ENCODE measurements at regions not wholly inside any gene's neighbourhood (a gene's known extent, or its start where the extent isn't known, plus 50 kb on each side); places are given as distances from the start of the nearest gene placed in this dataset.

GRCh38 chr5:158147227-158147626 is 288.3 kb upstream of the CLINT1 start:
- DNase-seq = no peak

GRCh38 chr5:158145827-158146226 is 286.9 kb upstream of the CLINT1 start:
- DNase-seq = no peak

DNA sequence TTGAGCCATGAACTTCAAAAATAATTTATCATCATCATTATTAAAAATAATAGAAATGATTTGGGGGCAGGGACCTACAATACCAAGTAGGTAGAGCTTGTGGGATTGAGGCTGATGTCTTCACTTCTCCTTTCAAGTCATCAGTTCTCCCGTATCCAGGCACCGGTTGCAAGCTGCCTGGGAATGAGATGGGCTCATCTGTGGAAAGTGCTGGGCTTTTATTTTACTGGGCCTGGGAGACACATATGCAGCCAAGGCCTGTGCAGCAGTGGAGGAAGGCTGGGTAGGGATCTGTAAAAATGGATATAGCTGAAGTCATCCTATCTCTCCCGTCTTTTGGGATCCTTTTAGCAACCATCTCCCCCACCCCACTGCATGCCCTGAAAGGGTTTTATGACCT is 284.1 kb upstream of the CLINT1 start:
- DNase-seq = no peak

DNA sequence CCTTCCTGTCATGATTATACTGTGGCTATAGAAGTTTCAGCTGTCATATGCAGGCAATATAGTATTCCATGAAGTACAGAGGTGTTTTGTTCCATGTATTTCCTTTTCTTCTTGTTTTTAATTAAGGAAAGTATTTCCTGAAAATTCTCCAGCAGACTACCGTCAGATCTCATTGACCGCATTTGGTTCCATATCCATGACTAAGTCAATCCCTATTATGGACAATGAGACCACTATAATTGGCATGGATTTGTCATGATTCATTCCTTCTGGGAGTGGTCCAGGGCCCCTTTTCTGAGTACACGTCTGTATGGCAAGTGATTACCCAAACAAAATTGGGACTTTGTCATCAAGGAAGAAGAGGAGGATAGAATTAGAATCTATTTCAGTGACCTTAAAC is 283.2 kb upstream of the CLINT1 start:
- DNase-seq = no peak

DNA sequence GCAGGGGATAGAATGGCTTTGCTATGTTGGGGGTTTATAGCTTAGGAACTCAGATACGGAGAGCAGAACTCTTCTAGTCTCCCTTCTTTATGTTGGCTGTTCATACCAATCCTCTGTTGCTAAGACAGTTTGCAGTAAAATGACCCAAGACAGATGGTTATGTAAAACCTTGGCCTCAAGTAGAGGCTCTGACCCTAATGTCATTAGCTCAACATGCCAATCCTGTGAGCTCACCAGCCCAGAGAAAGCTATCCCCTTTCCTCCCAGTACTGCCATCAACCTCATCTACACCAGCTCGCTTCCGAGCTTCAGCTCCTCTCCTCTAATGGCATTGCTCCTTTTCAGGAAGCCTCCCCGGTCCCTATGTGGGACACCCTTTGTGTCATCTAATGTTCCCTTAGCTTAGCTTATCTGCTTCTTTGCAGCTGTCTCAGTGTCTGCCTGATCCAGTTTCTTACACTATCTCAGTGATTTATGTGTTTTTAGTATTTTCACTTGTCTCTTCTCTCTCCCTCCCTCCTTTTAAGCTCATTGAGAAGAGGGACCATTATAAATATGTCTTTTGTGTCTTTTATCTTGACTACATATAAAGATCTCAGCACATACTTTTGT is 281.3 kb upstream of the CLINT1 start:
- no peak for DNase-seq

- DNase-seq = no peak
Measured at GRCh38 chr5:158139161-158139560, 280.2 kb upstream of the CLINT1 start.

DNA sequence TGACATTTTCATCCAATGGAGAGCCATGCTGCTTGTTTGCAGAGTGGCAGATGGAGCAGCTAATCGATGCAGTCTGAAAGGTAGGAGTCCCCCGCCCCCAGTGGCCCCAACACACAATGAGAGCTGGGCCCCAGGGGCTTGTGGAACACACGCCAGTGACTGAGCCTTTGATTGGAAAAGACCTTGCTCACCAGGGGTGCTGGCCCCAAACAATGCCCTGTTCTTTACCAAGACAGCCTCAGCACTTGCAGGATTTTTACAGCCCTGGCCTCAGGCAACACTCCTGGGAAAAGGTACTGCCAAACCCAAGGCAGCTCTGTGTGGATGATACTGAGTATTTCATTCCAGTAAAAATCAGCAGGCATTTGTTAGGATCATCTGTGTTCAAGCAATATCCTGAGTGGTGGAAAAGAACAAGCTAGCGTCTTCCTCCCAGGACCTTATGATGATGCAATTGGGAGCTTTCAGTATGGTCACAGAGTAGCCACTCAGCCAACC is 276.8 kb upstream of the CLINT1 start:
- DNase-seq = no peak

- no peak for DNase-seq
Measured at GRCh38 chr5:158133369-158133768, 274.4 kb upstream of the CLINT1 start.

GRCh38 chr5:158127536-158127935 is 268.6 kb upstream of the CLINT1 start:
- no peak for DNase-seq

DNA sequence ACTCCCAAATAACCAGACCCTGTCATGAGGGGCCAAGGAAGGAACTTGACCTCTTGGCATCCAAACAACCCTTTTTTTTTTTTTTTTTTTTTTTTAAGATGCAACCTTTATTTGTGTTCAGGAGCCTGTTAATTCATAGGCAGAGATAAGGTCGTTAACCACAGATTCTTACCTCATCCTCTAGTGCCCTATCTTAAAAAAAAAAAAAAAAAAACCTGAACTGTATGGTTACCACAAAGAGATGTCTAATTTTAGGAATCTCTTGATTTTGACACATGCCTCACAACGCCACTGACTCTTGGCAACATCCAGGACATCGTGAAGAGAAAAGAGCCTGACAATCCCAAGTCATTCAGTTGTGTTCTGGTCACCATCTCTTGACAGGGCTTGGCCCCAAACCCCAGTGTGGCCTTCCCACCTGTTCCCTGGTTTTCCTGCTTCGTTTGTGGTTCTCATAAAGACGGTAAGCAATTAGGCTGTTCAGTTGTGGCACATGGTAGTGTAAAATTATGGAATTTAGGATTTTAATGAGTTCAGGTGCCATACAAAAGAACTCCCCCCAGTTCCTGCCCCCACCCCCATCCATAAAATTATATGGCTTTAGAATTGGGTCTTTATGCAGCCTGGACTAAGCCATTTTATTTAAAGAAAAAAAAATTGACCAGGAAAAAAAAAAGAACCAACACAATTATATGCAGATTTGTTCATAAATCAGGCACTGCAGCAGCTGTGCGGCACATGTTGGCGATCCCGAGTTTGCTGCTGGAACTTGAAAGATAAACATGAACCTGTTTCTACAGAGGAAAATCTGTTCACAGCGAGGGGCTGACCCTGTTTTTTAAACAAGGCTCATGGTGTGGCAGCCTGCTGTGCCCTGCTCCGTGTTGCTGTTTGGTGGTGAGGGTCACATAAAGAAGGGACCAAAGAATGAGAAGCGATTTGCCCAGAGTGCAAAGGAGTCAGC is 267.8 kb upstream of the CLINT1 start:
- no peak for DNase-seq

GRCh38 chr5:158124606-158125316 is 265.8 kb upstream of the CLINT1 start:
- DNase-seq = no peak

- DNase-seq = no peak
Measured at GRCh38 chr5:158123595-158123994, 264.6 kb upstream of the CLINT1 start.

DNA sequence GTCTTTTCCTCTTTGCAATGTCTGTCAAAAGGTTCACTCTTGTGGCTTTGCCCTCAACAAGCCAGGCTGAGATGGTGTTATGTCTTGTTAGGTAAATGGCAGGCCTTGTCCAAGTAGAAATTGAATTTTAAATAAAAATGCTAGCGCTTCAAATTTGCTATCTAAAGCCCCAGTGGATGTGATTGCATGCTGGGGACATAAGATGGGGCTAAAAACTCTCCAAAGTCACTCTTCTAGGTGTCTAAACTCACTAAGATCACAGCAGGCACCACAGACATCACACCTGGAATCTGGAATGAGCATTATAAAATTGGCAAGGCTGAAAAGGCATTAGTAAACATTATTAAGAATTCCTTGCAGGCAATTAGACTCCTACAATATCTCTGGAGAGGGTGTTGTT is 262.7 kb upstream of the CLINT1 start:
- no peak for DNase-seq

DNA sequence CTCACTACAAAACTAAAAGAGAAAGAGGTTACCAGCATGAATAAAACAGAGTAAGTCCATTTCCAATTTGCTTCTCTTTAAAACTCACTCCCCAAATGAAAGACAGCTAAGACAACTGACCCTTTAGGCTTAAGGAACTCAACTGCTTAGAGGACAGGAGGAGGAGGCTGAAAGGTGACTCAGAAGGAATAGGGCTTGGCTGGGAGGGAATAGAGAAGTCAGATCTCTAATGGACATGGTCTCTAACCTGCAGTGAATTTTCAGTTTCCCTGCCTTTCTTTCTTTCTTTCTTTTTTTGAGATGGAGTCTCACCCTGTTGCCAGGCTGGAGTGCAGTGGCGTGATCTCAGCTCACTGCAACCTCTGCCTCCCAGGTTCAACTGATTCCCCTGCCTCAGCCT is 261.8 kb upstream of the CLINT1 start:
- no peak for DNase-seq

DNA sequence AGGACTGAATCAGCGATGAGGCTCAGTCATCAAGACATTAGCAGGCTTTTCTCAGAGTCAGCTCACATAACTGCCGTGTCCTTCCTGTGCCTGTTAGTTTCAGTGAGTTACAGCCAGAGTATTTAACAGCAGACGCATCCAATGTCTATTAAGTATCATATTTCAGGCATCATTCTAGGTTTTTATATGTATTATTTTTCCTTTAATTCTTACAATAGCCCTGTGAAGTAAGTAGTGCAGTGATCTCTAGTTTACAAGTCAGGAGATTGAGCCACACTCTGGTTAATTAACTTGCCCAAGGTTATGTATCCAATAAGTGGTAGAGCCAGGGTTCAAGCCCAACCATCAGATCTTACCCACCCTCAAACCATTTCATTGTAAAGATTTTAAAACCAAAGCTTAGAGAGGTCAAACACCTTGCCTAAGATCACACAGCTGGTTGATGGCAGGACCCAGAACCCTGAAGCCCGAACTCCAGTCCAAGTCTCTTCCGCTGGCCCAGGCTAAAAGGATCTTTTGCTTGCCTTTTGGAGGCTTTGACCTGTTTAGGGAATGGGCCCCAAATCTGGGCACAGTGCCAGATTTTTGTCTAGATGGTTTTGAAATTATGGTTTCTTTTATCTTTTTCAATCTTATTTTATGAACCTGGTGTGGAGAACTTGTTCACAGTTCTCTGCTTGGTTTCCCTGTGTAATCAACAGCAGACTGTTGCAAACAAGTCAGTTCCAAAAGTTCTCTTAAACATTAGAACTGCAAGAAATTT is 261.2 kb upstream of the CLINT1 start:
- no peak for DNase-seq

- DNase-seq = no peak
Measured at GRCh38 chr5:158117467-158118160, 258.7 kb upstream of the CLINT1 start.

- no peak for DNase-seq
Measured at GRCh38 chr5:158116965-158117364, 258.0 kb upstream of the CLINT1 start.

DNA sequence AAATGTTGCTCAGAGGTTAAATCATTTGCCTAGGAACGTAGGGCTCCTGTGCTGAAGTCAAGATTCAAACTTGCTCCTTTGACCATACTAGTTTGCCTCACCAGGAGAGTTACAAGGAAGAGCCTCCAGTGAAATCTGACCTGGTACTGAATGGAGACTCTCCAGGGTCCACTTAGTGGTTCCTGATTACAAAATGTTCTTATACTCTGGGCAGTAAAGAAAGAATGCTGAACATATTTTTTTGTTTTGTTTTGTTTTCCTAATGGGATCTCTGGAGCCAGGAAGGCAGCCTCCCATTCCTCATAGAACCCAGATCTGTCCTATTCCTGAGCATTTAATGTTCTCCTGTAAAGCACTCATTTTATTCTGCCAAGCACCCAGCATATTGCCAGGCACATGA is 256.5 kb upstream of the CLINT1 start:
- no peak for DNase-seq

DNA sequence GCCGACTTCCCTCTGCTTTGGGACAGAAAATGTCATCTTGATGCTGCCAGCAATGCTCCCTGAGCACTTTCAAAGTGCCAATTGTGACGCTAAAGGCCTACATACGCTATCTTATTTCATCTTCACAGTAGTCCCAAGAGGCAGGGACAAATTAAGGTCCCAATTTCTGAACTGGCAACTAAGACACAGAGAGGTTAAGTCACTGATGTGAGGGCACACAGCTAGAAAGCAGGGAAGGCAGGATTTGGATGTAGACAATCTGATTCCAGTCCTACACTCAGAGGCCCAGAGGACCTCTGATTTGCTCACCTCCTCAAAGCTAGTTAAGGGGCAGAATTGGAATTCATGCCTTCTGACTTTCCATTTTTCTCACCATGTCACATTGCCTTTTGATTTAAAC is 249.2 kb upstream of the CLINT1 start:
- DNase-seq = no peak

- DNase-seq = no peak
Measured at GRCh38 chr5:158100373-158100888, 241.5 kb upstream of the CLINT1 start.

GRCh38 chr5:158099571-158100105 is 240.7 kb upstream of the CLINT1 start:
- DNase-seq = no peak

DNA sequence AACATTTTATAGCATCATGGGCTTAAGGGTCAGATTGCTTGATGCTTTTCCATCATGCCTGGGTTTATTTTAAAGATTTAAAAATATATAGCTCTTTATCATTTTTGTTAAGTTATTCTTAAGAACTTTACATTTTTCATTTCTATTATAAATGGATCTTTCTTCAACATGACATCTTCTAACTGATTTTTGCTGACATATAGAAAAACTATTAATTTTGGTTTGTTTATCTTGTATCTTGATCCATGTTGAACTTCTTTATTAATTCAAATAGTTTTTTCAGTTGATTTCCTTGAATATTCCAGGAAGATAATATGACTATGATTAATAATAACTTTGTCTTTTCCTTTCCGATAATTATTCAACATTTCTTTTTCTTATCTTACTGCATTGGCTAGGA is 237.9 kb upstream of the CLINT1 start:
- DNase-seq = no peak

Data from 8988T (cell line).